A172 (cell line): ENCODE measurements at regions not wholly inside any gene's neighbourhood (a gene's known extent, or its start where the extent isn't known, plus 50 kb on each side); places are given as distances from the start of the nearest gene placed in this dataset.

Experiments
- DNase-seq: peaks from one replicate; pipeline ENCODE4 v3.0.0-alpha.2; 2015; ENCODE audit warnings: low spot score

GRCh38 chr2:42108852-42109251 is 60.3 kb upstream of the EML4 start:
- DNase-seq = no peak

GRCh38 chr2:42109959-42110640 is 59.1 kb upstream of the EML4 start:
- DNase-seq = no peak

DNA sequence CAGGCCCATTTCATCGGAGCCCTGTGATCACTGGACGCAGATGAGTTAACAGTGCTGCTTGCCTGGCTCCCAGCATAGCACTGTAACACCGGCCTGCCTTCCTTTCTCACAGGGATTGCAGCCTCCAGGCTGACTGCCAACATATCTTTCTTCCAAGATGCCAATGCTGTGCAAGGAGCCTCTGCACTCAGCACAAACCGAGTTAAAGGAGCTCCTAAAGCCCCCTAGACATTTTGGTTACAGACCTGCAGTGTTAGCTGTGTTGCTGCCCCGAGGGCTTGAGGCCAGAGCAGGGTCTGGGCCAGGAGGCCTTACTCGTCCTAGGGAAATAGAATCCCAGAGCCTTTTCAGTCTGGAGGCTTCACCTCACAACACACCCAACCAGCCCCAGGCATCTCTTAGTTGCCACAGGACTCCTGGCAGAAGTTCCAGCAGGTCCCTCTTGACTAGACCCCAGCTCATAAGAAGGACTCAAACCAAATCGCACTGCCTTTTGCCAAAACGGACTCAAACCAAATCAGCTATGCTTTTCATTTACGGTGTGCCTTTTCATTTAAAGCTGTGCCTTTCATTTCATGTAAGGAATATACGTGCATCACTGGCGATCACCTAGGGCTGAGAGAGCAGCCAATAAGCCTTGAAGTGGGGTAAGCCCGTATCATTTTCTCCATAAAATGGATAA is 58.4 kb upstream of the EML4 start:
- no peak for DNase-seq

DNA sequence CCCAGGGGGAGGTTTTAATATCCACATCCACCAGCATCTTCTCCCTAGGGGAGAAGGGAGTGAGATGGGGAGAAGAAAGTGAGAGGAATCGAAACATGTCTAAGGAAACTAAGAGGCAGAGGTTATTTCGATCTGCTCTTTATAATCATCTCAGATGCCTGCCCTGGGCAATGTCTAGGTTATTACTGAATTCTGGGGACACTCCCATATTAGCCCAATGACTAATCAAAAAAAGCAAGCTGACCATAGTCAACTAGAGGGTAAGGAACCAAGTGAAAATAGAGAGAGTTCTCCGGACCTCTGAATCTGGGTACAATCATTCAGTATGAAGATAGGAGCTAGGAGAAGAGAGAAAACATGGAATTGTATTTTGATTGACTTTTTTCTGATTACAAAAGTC is 56.7 kb upstream of the EML4 start:
- DNase-seq = no peak

DNA sequence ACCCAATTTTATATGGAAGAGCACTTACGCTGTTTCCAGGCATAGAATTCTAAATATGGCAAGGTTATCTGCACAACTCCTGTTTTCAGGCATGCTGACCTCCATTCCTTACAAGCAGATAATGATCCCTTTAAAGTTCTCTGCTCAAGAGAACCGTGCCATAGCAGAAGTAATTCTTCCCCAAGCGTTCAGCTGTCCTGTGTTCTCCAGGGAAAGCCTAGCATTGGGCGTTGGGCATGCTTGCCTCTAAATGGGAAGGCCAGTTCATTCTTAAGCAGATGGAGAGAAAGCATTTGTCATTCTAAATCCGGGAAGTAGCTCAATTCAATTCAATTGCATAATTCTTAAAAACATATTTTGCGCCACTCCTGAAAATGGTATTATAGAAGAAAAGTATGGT is 55.7 kb upstream of the EML4 start:
- no peak for DNase-seq

DNA sequence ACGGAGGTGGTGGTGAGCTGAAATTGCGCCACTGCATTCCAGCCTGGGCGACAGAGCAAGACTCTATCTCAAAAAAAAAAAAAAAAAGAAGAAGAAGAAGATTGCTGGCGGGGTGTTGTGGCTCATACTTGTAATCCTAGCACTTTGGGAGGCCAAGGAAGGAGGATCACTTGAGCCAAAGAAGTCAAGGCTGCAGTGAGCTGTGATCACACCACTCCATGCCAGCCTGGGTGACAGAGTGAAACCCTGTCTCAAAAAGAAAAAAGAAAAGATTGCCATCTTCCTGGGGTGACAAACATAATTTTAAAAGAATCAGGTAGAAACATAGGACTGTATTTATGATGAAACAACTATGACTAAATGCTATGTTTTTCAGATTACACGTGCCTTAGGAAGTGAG is 55.1 kb upstream of the EML4 start:
- DNase-seq = no peak

GRCh38 chr2:42115588-42115987 is 53.6 kb upstream of the EML4 start:
- DNase-seq = no peak

- no peak for DNase-seq
These were observed 52.7 kb upstream of the EML4 start for GRCh38 chr2:42116195-42117181.

GRCh38 chr2:42117182-42117579 is 52.0 kb upstream of the EML4 start:
- DNase-seq = no peak

DNA sequence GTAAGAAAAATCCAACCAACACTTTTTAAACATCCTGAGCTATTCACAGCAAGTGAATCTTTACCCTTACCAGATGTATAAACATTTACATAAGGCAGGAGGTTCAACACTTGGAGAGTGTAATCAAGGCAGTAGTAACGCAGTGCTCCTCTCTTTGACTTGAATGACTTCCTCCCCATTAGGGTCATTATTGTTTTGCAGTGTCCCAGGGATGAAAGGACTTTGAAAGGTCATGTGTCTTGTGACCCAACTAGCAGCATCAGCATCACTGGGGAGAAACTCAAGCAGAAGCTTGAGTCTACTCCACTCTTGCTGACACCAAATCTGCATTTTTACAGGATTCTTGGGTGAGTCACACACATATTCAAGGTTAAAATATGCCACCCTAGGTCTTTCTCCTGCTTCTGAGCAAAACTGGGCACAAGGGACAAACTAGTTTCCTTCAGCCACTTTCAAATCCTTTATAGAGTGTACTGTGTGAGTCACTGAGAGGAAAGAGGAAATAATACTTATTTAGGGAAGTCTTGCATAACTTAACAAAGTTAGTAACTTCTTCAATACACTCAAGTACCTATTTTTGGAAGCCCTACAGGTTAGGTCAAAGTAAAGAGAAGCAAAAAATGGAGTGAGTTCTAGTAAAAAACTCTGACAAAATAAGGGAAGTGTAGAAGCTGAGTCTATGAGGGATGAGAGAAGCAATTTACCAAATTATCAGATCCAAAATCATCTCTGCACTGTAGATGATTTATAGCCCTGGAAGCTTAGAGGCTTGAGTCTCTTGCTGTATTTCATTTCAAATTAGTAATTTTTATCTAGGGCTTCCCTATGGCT is 51.0 kb upstream of the EML4 start:
- peak; percentile 93 for DNase-seq

DNA sequence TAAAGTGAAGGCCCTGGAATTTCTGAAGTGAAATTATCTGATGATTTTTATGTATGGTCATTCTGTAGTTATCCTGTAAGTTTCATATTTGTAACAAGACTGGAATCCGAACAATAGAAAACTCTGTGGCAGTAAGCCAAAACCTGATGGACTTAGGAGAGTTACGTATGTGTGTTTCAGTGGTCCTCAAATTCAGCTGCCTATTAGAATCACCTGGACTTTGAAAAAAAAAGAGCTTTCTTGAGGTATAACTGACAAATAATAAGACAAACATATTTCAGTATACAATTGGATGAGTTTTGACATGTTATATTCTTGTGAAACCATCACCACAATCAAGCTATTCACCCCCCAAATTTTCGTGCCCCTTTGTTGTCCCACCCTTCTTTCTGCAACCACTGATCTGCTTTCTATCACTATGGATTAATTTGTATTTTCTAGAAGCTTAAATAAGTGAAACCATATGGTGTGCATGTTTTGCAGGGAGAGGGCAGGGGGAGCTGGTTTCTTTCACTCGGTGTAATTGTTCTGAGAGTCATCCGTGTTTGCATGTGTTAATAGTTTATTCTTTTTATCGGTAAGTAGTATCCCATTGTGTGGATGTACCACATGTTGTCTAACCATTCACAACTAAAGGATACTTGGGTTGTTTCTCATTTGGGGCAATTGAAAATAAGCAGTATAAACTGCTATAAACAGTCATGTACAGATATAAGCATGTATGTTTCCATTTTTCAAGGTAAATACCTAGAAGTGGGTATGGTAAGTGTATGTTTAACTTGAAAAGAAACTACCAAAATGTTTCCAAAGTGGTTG is 50.2 kb upstream of the EML4 start:
- no peak for DNase-seq
